ENCODE measurements at regions not wholly inside any gene's neighbourhood (a gene's known extent, or its start where the extent isn't known, plus 50 kb on each side); places are given as distances from the start of the nearest gene placed in this dataset.
"Not testable (repeated sequence)": the region's sequence is repeated elsewhere in the genome, so short reads cannot be mapped to it uniquely, and the experiment has no call there.

- TF ChIP-seq JUND (IDR thresholded peaks at IDR 0.05; ENCODE audit: low read depth), result no peak
- no peak for DNase-seq (ENCODE audit: low read depth in 1 of 2, low spot score in 1 of 2)
- in situ Hi-C loops (cut with HindIII; ENCODE audit: low pct_unique_long_range_greater_than_20kb, low sequenced_read_pairs), result no loop called here
These were observed 215.5 kb downstream of the ZNF608 start for GRCh38 chr5:124530916-124531315.

- TF ChIP-seq JUND (IDR thresholded peaks at IDR 0.05; ENCODE audit: low read depth), result no peak
- in situ Hi-C loops (cut with HindIII; ENCODE audit: low pct_unique_long_range_greater_than_20kb, low sequenced_read_pairs), result no loop called here
- DNase-seq (ENCODE audit: low read depth in 1 of 2, low spot score in 1 of 2), result no peak
These were observed 217.6 kb downstream of the ZNF608 start for GRCh38 chr5:124528838-124529237.

GRCh38 chr5:124527220-124527991, 219.0 kb downstream of the ZNF608 start:
- TF ChIP-seq JUND (IDR thresholded peaks at IDR 0.05; ENCODE audit: low read depth), result no peak
- in situ Hi-C loops (cut with HindIII; ENCODE audit: low pct_unique_long_range_greater_than_20kb, low sequenced_read_pairs), result no loop called here
- no peak for DNase-seq (ENCODE audit: low read depth in 1 of 2, low spot score in 1 of 2)

- in situ Hi-C loops (cut with HindIII; ENCODE audit: low pct_unique_long_range_greater_than_20kb, low sequenced_read_pairs); DNase-seq (ENCODE audit: low read depth in 1 of 2, low spot score in 1 of 2): not testable (repeated sequence)
These were observed 220.4 kb downstream of the ZNF608 start for GRCh38 chr5:124526079-124526478.

GRCh38 chr5:124524552-124525232, 221.7 kb downstream of the ZNF608 start:
- DNase-seq (ENCODE audit: low read depth in 1 of 2, low spot score in 1 of 2), result no peak
- no peak for TF ChIP-seq JUND (IDR thresholded peaks at IDR 0.05; ENCODE audit: low read depth)
- in situ Hi-C loops (cut with HindIII; ENCODE audit: low pct_unique_long_range_greater_than_20kb, low sequenced_read_pairs), result no loop called here

- TF ChIP-seq JUND (IDR thresholded peaks at IDR 0.05; ENCODE audit: low read depth), result no peak
- DNase-seq (ENCODE audit: low read depth in 1 of 2, low spot score in 1 of 2), result no peak
- in situ Hi-C loops (cut with HindIII; ENCODE audit: low pct_unique_long_range_greater_than_20kb, low sequenced_read_pairs), result no loop called here
These were observed 222.5 kb downstream of the ZNF608 start for GRCh38 chr5:124523897-124524296.

GRCh38 chr5:124522992-124523391, 223.4 kb downstream of the ZNF608 start:
- in situ Hi-C loops (cut with HindIII; ENCODE audit: low pct_unique_long_range_greater_than_20kb, low sequenced_read_pairs), result no loop called here
- TF ChIP-seq JUND (IDR thresholded peaks at IDR 0.05; ENCODE audit: low read depth), result no peak
- peak in 1 of 2 experiments; percentile 27 for DNase-seq (ENCODE audit: low read depth in 1 of 2, low spot score in 1 of 2)

GRCh38 chr5:124521461-124522230, 224.8 kb downstream of the ZNF608 start:
- TF ChIP-seq JUND (IDR thresholded peaks at IDR 0.05; ENCODE audit: low read depth), result no peak
- no peak for DNase-seq (ENCODE audit: low read depth in 1 of 2, low spot score in 1 of 2)
- in situ Hi-C loops (cut with HindIII; ENCODE audit: low pct_unique_long_range_greater_than_20kb, low sequenced_read_pairs), result no loop called here

- no peak for TF ChIP-seq JUND (IDR thresholded peaks at IDR 0.05; ENCODE audit: low read depth)
- in situ Hi-C loops (cut with HindIII; ENCODE audit: low pct_unique_long_range_greater_than_20kb, low sequenced_read_pairs), result no loop called here
These were observed 227.0 kb downstream of the ZNF608 start for GRCh38 chr5:124519396-124519795.

GRCh38 chr5:124516567-124516966, 229.9 kb downstream of the ZNF608 start:
- in situ Hi-C loops (cut with HindIII; ENCODE audit: low pct_unique_long_range_greater_than_20kb, low sequenced_read_pairs), result no loop called here
- TF ChIP-seq JUND (IDR thresholded peaks at IDR 0.05; ENCODE audit: low read depth), result no peak
- no peak for DNase-seq (ENCODE audit: low read depth in 1 of 2, low spot score in 1 of 2)

More at GRCh38 chr5:124519396-124519795, 227.0 kb downstream of the ZNF608 start:
- no peak for DNase-seq (ENCODE audit: low read depth in 1 of 2, low spot score in 1 of 2)

GRCh38 chr5:124515497-124516245, 230.8 kb downstream of the ZNF608 start:
- TF ChIP-seq JUND (IDR thresholded peaks at IDR 0.05; ENCODE audit: low read depth), result no peak
- no peak for DNase-seq (ENCODE audit: low read depth in 1 of 2, low spot score in 1 of 2)
- in situ Hi-C loops (cut with HindIII; ENCODE audit: low pct_unique_long_range_greater_than_20kb, low sequenced_read_pairs), result no loop called here

- no peak for DNase-seq (ENCODE audit: low read depth in 1 of 2, low spot score in 1 of 2)
- in situ Hi-C loops (cut with HindIII; ENCODE audit: low pct_unique_long_range_greater_than_20kb, low sequenced_read_pairs), result no loop called here
- no peak for TF ChIP-seq JUND (IDR thresholded peaks at IDR 0.05; ENCODE audit: low read depth)
These were observed 231.5 kb downstream of the ZNF608 start for GRCh38 chr5:124514956-124515355.

All from T47D (cell line).